Colonic mucosa (tissue), 4 donors: ENCODE measurements at regions not wholly inside any gene's neighbourhood (a gene's known extent, or its start where the extent isn't known, plus 50 kb on each side); places are given as distances from the start of the nearest gene placed in this dataset.

Experiments used
- DNase-seq: peaks from one replicate; pipeline ENCODE4 v3.0.0-alpha.2; 2020
- H3K27ac ChIP-seq: fragments of 200-600 bp; one replicate; pipeline ENCODE4 v1.8.0; 2021
- H3K27me3 ChIP-seq: fragments of 200-600 bp; one replicate; pipeline ENCODE4 v1.8.0; 2021
- H3K36me3 ChIP-seq: fragments of 200-600 bp; one replicate; pipeline ENCODE4 v1.8.0; 2021
- H3K4me1 ChIP-seq: fragments of 200-600 bp; one replicate; pipeline ENCODE4 v1.8.0; 2021; ENCODE audit warnings: mild to moderate bottlenecking
- H3K4me3 ChIP-seq: fragments of 200-600 bp; one replicate; pipeline ENCODE4 v1.8.0; 2021
- H3K9ac ChIP-seq, 2 donors: one replicate each; pipeline ENCODE4 v1.7.0; 2013; ENCODE audit warnings: control low read depth in 2 of 2, low read depth in 2 of 2, low read length in 2 of 2
- H3K9me3 ChIP-seq: fragments of 200-600 bp; one replicate; pipeline ENCODE4 v1.8.0; 2021
- CTCF ChIP-seq: fragments of 200-600 bp; IDR thresholded peaks from one replicate; pipeline ENCODE4 v1.8.0; 2022; ENCODE audit warnings: antibody characterized with exemption, mild to moderate bottlenecking
- intact Hi-C: fragments of 100-400 bp; cut with DNase I; formaldehyde crosslinking; loops from one replicate; pipeline ENCODE4 v1.14.1; 2022
- donor health status: healthy.
- donor health status: DM: no; HTN: no; CAD: no.
- donor health status: DM: no; HTN: no; CAD: no.

GRCh38 chr7:97480772-97481390 is 251.0 kb upstream of the TAC1 start:
- Histone ChIP-seq H3K4me3 (no peak overlapping the region), H3K9me3 (no peaks in the 10 kb centered on the region), H3K4me1 (no peaks in the 10 kb centered on the region), H3K27ac (no peak overlapping the region), H3K36me3 (no peaks in the 10 kb centered on the region), H3K9ac (no peak overlapping the region), H3K27me3 (no peaks in the 10 kb centered on the region)
- DNase-seq = no peak
- TF ChIP-seq CTCF = no peak
- intact Hi-C loops = no loop called here

- intact Hi-C loops = loop anchor here (5.0 kb wide), 1 partner anchor 342 kb away; no protein-coding TSS in a partner anchor
- DNase-seq = no peak
- no peaks in the 10 kb centered on the region for H3K9me3 ChIP-seq
- no peaks in the 10 kb centered on the region for H3K4me1 ChIP-seq
- TF ChIP-seq CTCF = no peak
- no peak overlapping the region for H3K9ac ChIP-seq
- H3K27ac ChIP-seq = no peak overlapping the region
- no peak overlapping the region for H3K4me3 ChIP-seq
- H3K36me3 ChIP-seq = no peaks in the 10 kb centered on the region
- no peaks in the 10 kb centered on the region for H3K27me3 ChIP-seq
Observed at GRCh38 chr7:97495487-97495886, 236.4 kb upstream of the TAC1 start.

- DNase-seq = peak; percentile 27
- H3K4me1 ChIP-seq = no peaks in the 10 kb centered on the region
- H3K27me3 ChIP-seq = no peaks in the 10 kb centered on the region
- H3K27ac ChIP-seq = no peak overlapping the region
- H3K9ac ChIP-seq = no peak overlapping the region
- TF ChIP-seq CTCF = peak; percentile 38
- intact Hi-C loops = loop anchor here (5.0 kb wide), 1 partner anchor 338 kb away; no protein-coding TSS in a partner anchor
- no peaks in the 10 kb centered on the region for H3K9me3 ChIP-seq
- no peaks in the 10 kb centered on the region for H3K36me3 ChIP-seq
- H3K4me3 ChIP-seq = no peak overlapping the region
Observed at GRCh38 chr7:97499204-97499603, 232.7 kb upstream of the TAC1 start.

GRCh38 chr7:97503367-97504094 is 228.4 kb upstream of the TAC1 start:
- Histone ChIP-seq H3K36me3 (no peaks in the 10 kb centered on the region), H3K9me3 (no peaks in the 10 kb centered on the region), H3K4me3 (no peak overlapping the region), H3K27me3 (no peaks in the 10 kb centered on the region), H3K9ac (no peak overlapping the region), H3K27ac (no peak overlapping the region), H3K4me1 (no peaks in the 10 kb centered on the region)
- intact Hi-C loops = no loop called here
- TF ChIP-seq CTCF = no peak
- no peak for DNase-seq

GRCh38 chr7:97506728-97507127 is 225.2 kb upstream of the TAC1 start:
- TF ChIP-seq CTCF = no peak
- intact Hi-C loops = no loop called here
- Histone ChIP-seq H3K4me1 (no peaks in the 10 kb centered on the region), H3K27me3 (no peaks in the 10 kb centered on the region), H3K4me3 (no peak overlapping the region), H3K27ac (no peak overlapping the region), H3K36me3 (no peaks in the 10 kb centered on the region), H3K9me3 (no peaks in the 10 kb centered on the region), H3K9ac (no peak overlapping the region)
- no peak for DNase-seq
